ENCODE measurements at regions not wholly inside any gene's neighbourhood (a gene's known extent, or its start where the extent isn't known, plus 50 kb on each side); places are given as distances from the start of the nearest gene placed in this dataset.

GRCh38 chr1:104787866-104788510 is 1038.3 kb downstream of the AMY1C start:
- Histone ChIP-seq H4K20me1 (ENCODE audit: control insufficient read depth, insufficient read depth) (no peaks in the 10 kb centered on the region), H3K36me3 (ENCODE audit: control insufficient read depth in 2 of 2, insufficient read depth in 2 of 2, low read length in 1 of 2) (no peaks in the 10 kb centered on the region), H3K27ac (ENCODE audit: control insufficient read depth, insufficient read depth) (no peak overlapping the region), H3K4me1 (ENCODE audit: control insufficient read depth, insufficient read depth, low read length) (no peaks in the 10 kb centered on the region), H3K9ac (ENCODE audit: control insufficient read depth, insufficient read depth, low read length) (no peak overlapping the region), H2AFZ (ENCODE audit: control insufficient read depth, low read depth, low read length) (no peak overlapping the region), H3K9me3 (replicated peaks; ENCODE audit: control insufficient read depth, insufficient read depth, low read length) (no peaks in the 10 kb centered on the region), H3K79me2 (ENCODE audit: control insufficient read depth, insufficient read depth, low read length) (no peaks in the 10 kb centered on the region), H3K27me3 (replicated peaks in 1 of 2; ENCODE audit: control insufficient read depth in 2 of 2, insufficient read depth in 2 of 2, low read length in 1 of 2) (no peaks in the 10 kb centered on the region), H3K4me2 (ENCODE audit: control insufficient read depth, insufficient read depth) (no peak overlapping the region), H3K4me3 (no peak overlapping the region)
- no TSS peak for BruUV-seq (replicated peaks)
- intact Hi-C loops (cut with micrococcal nuclease; ENCODE audit: unreplicated experiment) (no loop called here), in situ Hi-C loops (cut with MboI) (loop anchor here (10.0 kb wide), 1 partner anchor 1007 kb away; no protein-coding TSS in a partner anchor)
- no peak for TF ChIP-seq CHD2 (IDR thresholded peaks at IDR 0.05; ENCODE audit: borderline replicate concordance, low read depth, low read length)
- TF ChIP-seq HDAC2 (IDR thresholded peaks at IDR 0.05), result no peak
- TF ChIP-seq MTA2 (IDR thresholded peaks at IDR 0.05; ENCODE audit: low read depth), result no peak
- no peak for TF ChIP-seq USF1 (IDR thresholded peaks at IDR 0.05; ENCODE audit: borderline replicate concordance, extremely low read length, insufficient read depth, low read depth, low read length)
- no peak for TF ChIP-seq CHD1 (IDR thresholded peaks at IDR 0.05; ENCODE audit: low read depth, low read length)
- TF ChIP-seq NR2F1 (conservative IDR thresholded peaks at IDR 0.05), result no peak
- no peak for TF ChIP-seq MEF2A (IDR thresholded peaks at IDR 0.05; ENCODE audit: insufficient read depth, low read depth, low read length)
- DNase-seq (ENCODE audit: low read depth, low spot score) (no peak), FAIRE-seq (no peak), ATAC-seq (no peak)
- ChIA-PET CTCF (interaction anchor here (0.6 to 1.2 kb wide), 2 partner anchors 9 to 11 kb away, joined by 3 to 5 read pairs; no protein-coding TSS in a partner anchor), POLR2A (no interaction called here), SMC1A (ENCODE audit: uncharacterized antibody, unreplicated experiment) (no interaction called here), RAD21 (ENCODE audit: unreplicated experiment) (no interaction called here)
- WGBS (ENCODE audit: insufficient coverage, insufficient replicate concordance, low lambda C conversion rate, missing lambda C conversion rate), result 32% methylated on average over 14 of the region's 14 CpGs

Data from GM12878 (cell line).